GM19035 (cell line): ENCODE measurements at regions not wholly inside any gene's neighbourhood (a gene's known extent, or its start where the extent isn't known, plus 50 kb on each side); places are given as distances from the start of the nearest gene placed in this dataset.

Experiments
- ATAC-seq: cut with Tn5 transposase; IDR thresholded peaks from one replicate; pipeline ENCODE4 v1.9.1; 2021; ENCODE audit not compliant: unreplicated experiment

- ATAC-seq: no peak
Measured at GRCh38 chr16:47787696-47788095, 326.6 kb downstream of the PHKB start.

DNA sequence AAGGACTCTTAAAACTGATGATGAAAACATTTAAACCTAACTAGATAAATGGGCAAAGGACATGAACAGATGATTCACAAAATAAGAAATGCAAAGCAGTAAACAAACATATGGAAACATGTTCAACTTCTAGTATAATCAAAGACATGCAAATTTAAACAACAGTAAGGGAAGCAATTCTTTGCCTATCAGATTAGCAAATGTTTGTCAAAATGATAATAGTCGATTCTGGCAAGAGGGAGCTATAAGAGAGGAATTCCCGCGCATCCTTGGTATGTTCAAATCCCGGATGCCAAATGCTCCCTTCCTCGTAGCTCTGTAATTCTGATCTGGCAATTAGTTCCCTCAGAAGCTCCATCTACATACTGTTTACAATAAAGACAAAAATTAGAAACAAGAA lies 320.5 kb downstream of the PHKB start:
- ATAC-seq: no peak

DNA sequence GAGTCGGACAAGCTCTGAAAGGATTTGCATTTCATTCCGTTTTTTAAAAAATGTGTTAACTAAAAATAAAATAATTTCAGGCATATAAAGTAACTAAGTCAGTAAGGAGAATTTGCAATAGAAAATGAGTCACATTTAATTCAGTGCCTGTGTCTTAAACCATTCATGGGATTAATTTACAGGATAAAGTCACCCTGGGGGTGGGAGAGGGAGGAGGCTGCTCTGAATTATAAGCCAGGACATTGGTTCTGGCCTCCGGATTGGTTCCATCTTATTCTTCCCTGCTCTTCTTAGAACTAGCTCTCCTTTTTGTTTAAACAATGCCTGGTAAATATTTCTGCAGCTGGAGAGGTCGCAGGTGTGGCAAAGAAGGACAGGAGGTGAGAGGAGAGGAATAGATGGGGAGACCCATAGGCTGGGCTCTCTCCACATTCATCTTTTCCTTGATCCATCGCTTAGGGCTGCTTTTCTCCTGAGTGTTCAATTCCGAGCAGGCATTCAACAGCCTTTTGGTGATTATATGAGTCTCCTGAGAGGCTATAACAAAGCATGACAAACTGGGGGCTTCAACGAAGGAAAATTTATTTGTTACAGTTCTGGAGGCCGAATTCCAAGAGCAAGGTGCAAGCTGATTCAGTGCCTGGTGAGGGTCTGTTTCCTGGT lies 319.2 kb downstream of the PHKB start:
- no peak for ATAC-seq

DNA sequence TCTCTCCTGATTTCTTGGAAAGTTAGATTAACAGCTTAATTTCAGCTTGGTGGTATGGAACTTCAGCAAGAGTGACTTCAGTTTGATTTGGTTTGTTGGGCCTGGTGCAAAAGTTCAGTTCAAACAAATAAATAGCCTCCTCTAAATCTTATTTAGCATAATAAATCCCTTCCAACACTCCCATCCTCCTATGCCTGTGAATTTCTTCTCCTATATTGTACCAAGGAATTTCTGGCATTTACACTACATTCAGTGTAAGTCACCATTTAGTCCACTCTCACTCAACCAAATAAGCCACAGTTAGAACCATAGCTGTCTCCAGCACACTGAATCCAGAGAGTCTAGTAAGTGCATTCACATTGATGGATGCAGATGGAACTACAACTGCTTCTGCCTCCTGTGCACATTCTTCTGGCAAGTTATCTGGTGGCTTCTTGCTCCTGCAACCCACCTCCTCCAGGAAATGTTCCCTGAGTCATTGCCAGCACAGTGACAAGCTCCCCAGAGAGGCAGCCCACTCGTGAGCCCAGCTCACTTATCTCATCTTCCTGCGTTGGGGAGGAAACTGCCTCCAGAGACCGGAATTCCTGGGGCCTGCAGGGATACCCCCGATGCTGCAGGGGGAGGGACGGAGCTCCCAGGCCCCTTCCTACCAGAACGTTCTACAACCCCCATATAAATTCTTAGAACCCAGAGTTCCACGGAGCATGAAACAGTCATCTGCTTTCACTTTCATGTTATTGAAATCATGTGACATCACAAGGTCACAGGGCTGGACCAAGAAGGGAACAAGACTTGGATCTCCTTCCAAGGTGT lies 318.3 kb downstream of the PHKB start:
- no peak for ATAC-seq

DNA sequence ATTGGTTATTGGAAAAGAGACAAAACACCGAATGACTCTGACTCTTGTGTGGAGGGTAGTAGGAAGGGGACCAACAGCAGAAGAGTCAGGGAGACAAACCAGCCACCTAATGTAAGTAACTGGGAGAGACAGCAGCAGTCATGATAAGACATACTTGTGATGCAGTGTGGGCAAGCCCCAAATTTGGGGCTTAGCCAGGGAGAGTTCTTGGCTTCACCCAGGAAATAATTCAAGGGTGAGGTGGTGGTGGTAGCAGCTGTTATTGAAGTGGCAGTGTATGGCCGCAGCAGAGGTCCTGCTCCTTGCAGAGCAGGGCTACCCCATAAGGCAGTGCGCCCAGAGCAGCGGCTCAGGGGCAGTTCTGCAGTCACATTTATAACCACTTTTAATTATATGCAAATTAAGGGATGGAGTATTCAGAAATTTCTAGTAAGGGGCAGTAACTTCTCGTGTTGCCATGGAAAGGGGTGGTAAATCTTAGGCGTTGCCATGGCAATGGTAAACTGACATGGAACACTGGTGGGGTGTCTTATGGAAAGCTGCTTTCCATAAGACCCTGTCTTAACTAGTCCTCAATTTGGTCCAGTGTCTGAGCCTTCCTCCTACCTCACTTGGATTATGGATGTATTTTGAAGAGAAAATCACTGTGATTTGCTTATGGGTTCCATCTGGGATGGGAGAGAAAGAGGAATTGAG lies 317.1 kb downstream of the PHKB start:
- no peak for ATAC-seq

DNA sequence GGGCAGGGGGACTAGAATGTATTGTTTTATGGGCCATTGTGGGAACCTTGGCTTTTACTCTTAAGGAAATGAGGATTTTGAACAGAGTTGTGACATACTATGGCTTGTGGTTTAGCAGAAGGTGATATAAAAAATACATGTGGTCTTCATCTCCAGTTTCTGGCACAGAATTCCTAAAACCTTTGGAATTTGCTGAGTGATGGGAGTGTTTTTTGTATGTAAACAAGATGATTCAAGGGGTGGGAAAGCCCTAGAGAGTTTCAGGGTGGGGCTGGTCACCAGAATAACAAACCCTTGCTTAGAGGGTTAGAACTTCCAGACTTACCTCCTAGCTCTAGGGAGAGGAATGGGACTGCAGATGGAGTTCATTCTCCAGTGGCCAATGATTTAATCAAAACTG lies 316.1 kb downstream of the PHKB start:
- no peak for ATAC-seq

- no peak for ATAC-seq
Measured at GRCh38 chr16:47774661-47775060, 313.5 kb downstream of the PHKB start.

DNA sequence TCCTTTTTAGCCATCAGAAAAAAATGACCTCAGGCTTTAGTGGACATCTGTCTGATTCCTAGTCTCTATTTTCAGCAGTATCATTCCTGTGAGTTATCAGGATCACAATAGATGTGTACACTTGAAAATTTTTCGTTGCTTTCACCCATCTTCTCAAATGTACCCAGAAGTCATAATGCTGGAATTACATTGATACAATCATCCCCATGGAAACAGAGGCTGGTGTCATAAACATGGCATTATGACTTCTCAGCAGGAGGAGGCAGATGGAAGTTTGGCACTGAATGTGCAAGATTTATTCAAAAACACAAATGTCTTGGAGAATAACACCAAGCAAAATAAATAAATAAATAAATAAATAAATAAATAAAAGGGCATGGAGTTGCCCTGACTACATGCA lies 292.5 kb downstream of the PHKB start:
- no peak for ATAC-seq
